ENCODE measurements at regions not wholly inside any gene's neighbourhood (a gene's known extent, or its start where the extent isn't known, plus 50 kb on each side); places are given as distances from the start of the nearest gene placed in this dataset.
"Not testable (repeated sequence)": the region's sequence is repeated elsewhere in the genome, so short reads cannot be mapped to it uniquely, and the experiment has no call there.

GRCh38 chr4:128540122-128540521 is 252.5 kb upstream of the PGRMC2 start:
- no peak for DNase-seq (ENCODE audit: extremely low read depth, low read depth)
- TF ChIP-seq CTCF (IDR thresholded peaks at IDR 0.05; ENCODE audit: low read depth, low read length, missing control alignments): no peak
- H3K4me3 ChIP-seq (replicated peaks; ENCODE audit: low read depth, low read length): no peak overlapping the region

- no peak for DNase-seq (ENCODE audit: extremely low read depth, low read depth)
- no peak overlapping the region for H3K4me3 ChIP-seq (replicated peaks; ENCODE audit: low read depth, low read length)
- TF ChIP-seq CTCF (IDR thresholded peaks at IDR 0.05; ENCODE audit: low read depth, low read length, missing control alignments): no peak
Observed at GRCh38 chr4:128538111-128538882, 250.7 kb upstream of the PGRMC2 start.

- no peak for TF ChIP-seq CTCF (IDR thresholded peaks at IDR 0.05; ENCODE audit: low read depth, low read length, missing control alignments)
- no peak for DNase-seq (ENCODE audit: extremely low read depth, low read depth)
- no peak overlapping the region for H3K4me3 ChIP-seq (replicated peaks; ENCODE audit: low read depth, low read length)
Observed at GRCh38 chr4:128536746-128537145, 249.1 kb upstream of the PGRMC2 start.

- DNase-seq (ENCODE audit: extremely low read depth, low read depth); H3K4me3 ChIP-seq (replicated peaks; ENCODE audit: low read depth, low read length): not testable (repeated sequence)
Observed at GRCh38 chr4:128535510-128535909, 247.9 kb upstream of the PGRMC2 start.

GRCh38 chr4:128528793-128529553 is 241.4 kb upstream of the PGRMC2 start:
- peak; percentile 90 for DNase-seq (ENCODE audit: extremely low read depth, low read depth)
- no peak overlapping the region for H3K4me3 ChIP-seq (replicated peaks; ENCODE audit: low read depth, low read length)
- no peak for TF ChIP-seq CTCF (IDR thresholded peaks at IDR 0.05; ENCODE audit: low read depth, low read length, missing control alignments)

- TF ChIP-seq CTCF (IDR thresholded peaks at IDR 0.05; ENCODE audit: low read depth, low read length, missing control alignments): no peak
- no peak for DNase-seq (ENCODE audit: extremely low read depth, low read depth)
- no peak overlapping the region for H3K4me3 ChIP-seq (replicated peaks; ENCODE audit: low read depth, low read length)
Observed at GRCh38 chr4:128527946-128528576, 240.4 kb upstream of the PGRMC2 start.

GRCh38 chr4:128527351-128527750 is 239.7 kb upstream of the PGRMC2 start:
- no peak overlapping the region for H3K4me3 ChIP-seq (replicated peaks; ENCODE audit: low read depth, low read length)
- no peak for TF ChIP-seq CTCF (IDR thresholded peaks at IDR 0.05; ENCODE audit: low read depth, low read length, missing control alignments)
- no peak for DNase-seq (ENCODE audit: extremely low read depth, low read depth)

Data from HFF-Myc (cell line).